ENCODE measurements at regions not wholly inside any gene's neighbourhood (a gene's known extent, or its start where the extent isn't known, plus 50 kb on each side); places are given as distances from the start of the nearest gene placed in this dataset.

- DNase-seq (ENCODE audit: extremely low read depth, low read depth), result no peak
Observed at GRCh38 chr6:40268614-40269013, 318.6 kb downstream of the LRFN2 start.

DNA sequence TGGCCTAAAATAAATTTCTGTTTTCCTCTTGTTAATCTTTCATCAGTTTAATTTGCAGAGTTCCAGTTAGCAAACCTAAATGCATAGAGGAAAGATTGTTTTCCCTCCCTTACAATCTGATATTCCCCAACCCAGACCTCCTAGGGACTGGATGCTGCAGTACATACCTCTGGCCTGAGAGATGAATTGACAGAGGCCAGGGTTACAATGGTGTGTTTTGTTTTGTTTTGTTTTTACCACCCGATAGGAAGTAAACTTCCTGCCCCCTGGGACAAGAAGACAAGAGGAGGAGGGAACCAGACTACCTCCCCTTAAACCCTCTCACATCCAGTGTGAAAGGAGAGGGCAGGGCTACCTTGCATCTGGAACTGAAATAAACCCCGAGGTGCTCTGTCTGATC is 319.0 kb downstream of the LRFN2 start:
- TF ChIP-seq, protein P1, sequence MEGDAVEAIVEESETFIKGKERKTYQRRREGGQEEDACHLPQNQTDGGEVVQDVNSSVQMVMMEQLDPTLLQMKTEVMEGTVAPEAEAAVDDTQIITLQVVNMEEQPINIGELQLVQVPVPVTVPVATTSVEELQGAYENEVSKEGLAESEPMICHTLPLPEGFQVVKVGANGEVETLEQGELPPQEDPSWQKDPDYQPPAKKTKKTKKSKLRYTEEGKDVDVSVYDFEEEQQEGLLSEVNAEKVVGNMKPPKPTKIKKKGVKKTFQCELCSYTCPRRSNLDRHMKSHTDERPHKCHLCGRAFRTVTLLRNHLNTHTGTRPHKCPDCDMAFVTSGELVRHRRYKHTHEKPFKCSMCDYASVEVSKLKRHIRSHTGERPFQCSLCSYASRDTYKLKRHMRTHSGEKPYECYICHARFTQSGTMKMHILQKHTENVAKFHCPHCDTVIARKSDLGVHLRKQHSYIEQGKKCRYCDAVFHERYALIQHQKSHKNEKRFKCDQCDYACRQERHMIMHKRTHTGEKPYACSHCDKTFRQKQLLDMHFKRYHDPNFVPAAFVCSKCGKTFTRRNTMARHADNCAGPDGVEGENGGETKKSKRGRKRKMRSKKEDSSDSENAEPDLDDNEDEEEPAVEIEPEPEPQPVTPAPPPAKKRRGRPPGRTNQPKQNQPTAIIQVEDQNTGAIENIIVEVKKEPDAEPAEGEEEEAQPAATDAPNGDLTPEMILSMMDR (IDR thresholded peaks at IDR 0.05; ENCODE audit: low read depth, low read length), result no peak
- DNase-seq (ENCODE audit: extremely low read depth, low read depth), result no peak

More at GRCh38 chr6:40268614-40269013, 318.6 kb downstream of the LRFN2 start:
- TF ChIP-seq, protein P1 (IDR thresholded peaks at IDR 0.05; ENCODE audit: low read depth, low read length), result no peak

- no peak for DNase-seq (ENCODE audit: extremely low read depth, low read depth)
- TF ChIP-seq, protein P1 (IDR thresholded peaks at IDR 0.05; ENCODE audit: low read depth, low read length), result no peak
Observed at GRCh38 chr6:40265615-40266014, 321.5 kb downstream of the LRFN2 start.

DNA sequence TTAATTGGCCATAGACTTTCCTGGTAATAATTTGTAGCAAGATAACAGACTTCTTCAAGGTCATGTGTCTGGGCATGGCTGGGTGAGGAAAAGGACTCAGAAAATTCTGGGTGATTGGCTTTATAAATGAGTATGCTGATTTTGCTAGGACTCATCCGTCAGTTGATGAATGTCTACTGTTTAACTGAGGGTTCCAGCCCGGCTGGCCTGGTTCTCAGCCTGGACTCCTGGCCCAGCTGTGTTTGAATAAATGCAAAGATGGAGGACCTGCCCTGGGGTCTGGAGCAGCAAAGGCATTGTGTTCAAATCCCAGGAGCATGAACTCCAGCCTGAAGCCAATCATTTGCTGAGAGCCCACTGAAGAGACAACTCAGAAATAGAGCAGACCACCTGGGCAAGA is 323.2 kb downstream of the LRFN2 start:
- TF ChIP-seq, protein P1 (IDR thresholded peaks at IDR 0.05; ENCODE audit: low read depth, low read length), result no peak
- DNase-seq (ENCODE audit: extremely low read depth, low read depth), result no peak

DNA sequence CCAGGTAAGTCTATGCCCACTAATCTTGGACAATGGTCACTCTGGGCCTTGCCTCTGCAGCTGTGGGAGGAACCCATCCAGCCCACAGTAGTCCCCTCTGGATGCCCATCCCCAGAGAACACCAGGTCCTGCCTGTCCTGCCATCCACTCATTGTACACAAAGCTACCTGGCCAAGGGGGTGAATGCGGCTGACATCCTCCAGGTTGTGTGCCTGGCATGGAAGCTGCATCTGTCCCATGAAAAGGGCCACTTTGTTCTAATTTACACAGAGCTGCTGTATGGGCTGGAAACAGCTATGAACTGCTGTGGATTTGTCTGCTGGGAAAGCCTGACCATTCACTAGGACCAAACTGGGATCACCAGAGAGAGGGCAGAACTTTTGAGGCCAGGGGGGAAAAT is 324.8 kb downstream of the LRFN2 start:
- TF ChIP-seq, protein P1 (IDR thresholded peaks at IDR 0.05; ENCODE audit: low read depth, low read length), result no peak
- no peak for DNase-seq (ENCODE audit: extremely low read depth, low read depth)

DNA sequence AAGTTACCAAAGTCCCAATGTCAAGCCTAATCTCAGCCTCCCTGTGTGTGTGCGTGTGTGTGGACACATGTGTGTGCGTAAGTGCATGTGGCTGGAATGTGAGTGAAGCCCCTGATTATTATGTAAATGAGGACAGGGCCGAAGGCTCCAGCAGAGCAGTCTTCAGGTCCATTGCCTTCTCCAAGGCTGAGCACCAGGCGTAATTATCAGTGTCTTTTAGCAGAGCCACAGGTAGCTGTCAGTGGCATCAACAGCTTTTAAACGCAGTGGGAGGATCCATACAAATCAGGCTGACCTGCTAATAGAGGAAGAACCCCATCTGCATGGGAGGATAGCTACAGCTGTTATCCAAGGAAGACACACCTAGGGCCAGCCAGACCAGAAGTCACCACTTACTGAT is 324.3 kb upstream of the MOCS1 start:
- no peak for DNase-seq (ENCODE audit: extremely low read depth, low read depth)
- TF ChIP-seq, protein P1 (IDR thresholded peaks at IDR 0.05; ENCODE audit: low read depth, low read length), result no peak

DNA sequence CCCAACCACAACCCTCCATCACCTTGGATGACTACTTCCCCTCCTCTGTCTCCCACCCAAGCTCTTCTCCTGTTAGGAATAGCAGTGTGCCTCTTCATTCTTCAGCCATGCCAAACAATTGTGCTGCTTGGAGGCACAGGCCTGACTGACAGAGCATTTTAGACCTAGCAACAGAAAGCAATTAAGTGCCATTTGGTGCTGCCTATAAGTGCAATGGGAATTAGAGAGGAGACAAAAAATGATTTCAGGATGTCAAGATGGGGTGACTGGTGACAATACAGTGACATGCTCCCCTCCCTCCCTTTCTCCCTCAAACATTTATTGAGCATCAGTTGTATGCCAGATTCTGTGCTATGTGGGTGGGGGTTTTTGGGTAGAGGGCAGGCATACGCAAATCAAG is 322.6 kb upstream of the MOCS1 start:
- no peak for DNase-seq (ENCODE audit: extremely low read depth, low read depth)
- TF ChIP-seq, protein P1 (IDR thresholded peaks at IDR 0.05; ENCODE audit: low read depth, low read length), result no peak
